Spleen (tissue), 7 donors: ENCODE measurements at regions not wholly inside any gene's neighbourhood (a gene's known extent, or its start where the extent isn't known, plus 50 kb on each side); places are given as distances from the start of the nearest gene placed in this dataset.

Source experiments
- CTCF ChIP-seq, 11 experiments: fragments of 200-600 bp in 7 of 11; fragments of 450-650 bp in 4 of 11; sonication (generic) in 4 of 11; IDR thresholded peaks in 8 of 11; conservative IDR thresholded peaks in 3 of 11; 1 replicate in 7 of 11; 2 replicates in 4 of 11; pipeline versions ENCODE4 v1.4.0 to v1.8.0; 2016 to 2021; ENCODE audit warnings: antibody characterized with exemption in 11 of 11, inconsistent platforms in 4 of 11, mild to moderate bottlenecking in 1 of 11
- POLR2A ChIP-seq, 3 donors: fragments of 450-650 bp; IDR thresholded peaks; one replicate each; pipeline ENCODE4 v1.5.1; 2017; ENCODE audit warnings: antibody characterized with exemption in 3 of 3, mild to moderate bottlenecking in 1 of 3
- donor health status: DM: no; HTN: no; CAD: no; lungs with moderate emphysema.
- donor health status: DM: no; HTN: no; CAD: no.
- donor health status: DM: no; HTN: no; CAD: no.

DNA sequence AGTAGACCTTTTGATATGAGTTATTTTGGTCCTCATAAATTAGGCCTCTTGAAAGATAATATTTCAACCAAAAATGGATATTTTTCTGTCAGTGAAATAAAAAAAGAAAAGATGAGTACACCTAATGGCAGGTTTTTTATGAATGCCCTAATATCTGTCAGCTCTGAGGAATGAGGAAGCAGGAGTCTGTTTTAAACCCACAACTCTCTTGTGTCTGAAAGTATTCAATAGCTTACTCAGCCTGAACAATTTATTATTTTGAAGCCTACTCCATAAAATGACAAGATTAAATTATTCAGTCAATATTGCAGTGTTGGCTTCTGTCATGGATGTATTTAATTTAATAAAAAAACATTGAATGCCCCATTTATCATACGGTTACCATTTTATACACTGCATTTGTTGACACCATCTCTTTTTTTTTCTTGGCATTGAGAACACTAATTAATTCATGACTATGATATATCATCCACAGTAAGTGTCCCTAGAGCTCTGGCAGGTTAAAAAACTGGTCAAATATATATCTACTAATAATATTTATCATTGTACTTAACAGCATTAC lies 548.2 kb downstream of the CBLN2 start:
- TF ChIP-seq CTCF (IDR thresholded peaks at IDR 0.05 in 8 of 11, conservative IDR thresholded peaks at IDR 0.05 in 3 of 11) (no peak), POLR2A (IDR thresholded peaks at IDR 0.05) (no peak)
